Endodermal cell (in vitro differentiated cells): ENCODE measurements at regions not wholly inside any gene's neighbourhood (a gene's known extent, or its start where the extent isn't known, plus 50 kb on each side); places are given as distances from the start of the nearest gene placed in this dataset.

ENCODE experiments used
- DNase-seq: peaks from one replicate; pipeline ENCODE4 v3.0.0-alpha.2; 2017
- H3K27ac ChIP-seq: 2 replicates; pipeline ENCODE4 v1.5.1; 2013; ENCODE audit warnings: mild to moderate bottlenecking, low read depth, low read length, moderate library complexity
- H3K27me3 ChIP-seq: 2 replicates; pipeline ENCODE4 v1.6.1; 2013; ENCODE audit warnings: mild to moderate bottlenecking, low read length, moderate library complexity; ENCODE audit not compliant: insufficient read depth, control insufficient read depth, poor library complexity, severe bottlenecking
- H3K36me3 ChIP-seq: 2 replicates; pipeline ENCODE4 v1.7.0; 2013; ENCODE audit warnings: mild to moderate bottlenecking, low read length, moderate library complexity; ENCODE audit not compliant: control insufficient read depth, insufficient read depth
- H3K4me1 ChIP-seq: one replicate; pipeline ENCODE4 v1.7.0; 2013; ENCODE audit warnings: low read length; ENCODE audit not compliant: control insufficient read depth, insufficient read depth
- H3K4me3 ChIP-seq: 2 replicates; pipeline ENCODE4 v1.5.1; 2013; ENCODE audit warnings: mild to moderate bottlenecking, low read length, moderate library complexity
- H3K9ac ChIP-seq: 2 replicates; pipeline ENCODE4 v1.6.1; 2013; ENCODE audit warnings: mild to moderate bottlenecking, low read length, moderate library complexity; ENCODE audit not compliant: poor library complexity, severe bottlenecking; ENCODE audit errors: extremely low read depth
- H3K9me3 ChIP-seq: 2 replicates; pipeline ENCODE4 v1.6.1; 2013; ENCODE audit warnings: mild to moderate bottlenecking, low read length, moderate library complexity; ENCODE audit not compliant: control insufficient read depth
- H3K27ac Mint-ChIP-seq: 2 replicates; pipeline ENCODE4 v1.8.0; 2020; ENCODE audit warnings: mixed read lengths
- H3K27me3 Mint-ChIP-seq: 2 replicates; pipeline ENCODE4 v1.8.0; 2021; ENCODE audit warnings: mild to moderate bottlenecking, mixed read lengths; ENCODE audit not compliant: insufficient read depth
- H3K36me3 Mint-ChIP-seq: 2 replicates; pipeline ENCODE4 v1.8.0; 2020; ENCODE audit warnings: low read depth, mixed read lengths
- H3K4me1 Mint-ChIP-seq: 2 replicates; pipeline ENCODE4 v1.8.0; 2020; ENCODE audit warnings: mixed read lengths
- H3K4me3 Mint-ChIP-seq: 2 replicates; pipeline ENCODE4 v1.8.0; 2020; ENCODE audit warnings: mild to moderate bottlenecking, moderate library complexity, mixed read lengths
- H3K9me3 Mint-ChIP-seq: 2 replicates; pipeline ENCODE4 v1.8.0; 2020; ENCODE audit warnings: mild to moderate bottlenecking, mixed read lengths
- WGBS, 2 experiments: methylation state at CpG; one replicate each; pipeline versions ENCODE4 v1.1.5 to v1.1.7; 2013; ENCODE audit warnings: missing lambda C conversion rate in 2 of 2, mixed read lengths in 1 of 2; ENCODE audit not compliant: insufficient coverage in 1 of 2, insufficient read length in 1 of 2; 5-methylcytosine and 5-hydroxymethylcytosine counted together
- TF ChIP-seq, protein P1 (sequence below): fragments of 200-600 bp; sonication (generic); conservative IDR thresholded peaks from 2 replicates; pipeline ENCODE4 v1.5.0; 2021; ENCODE audit warnings: antibody characterized with exemption, mild to moderate bottlenecking

DNA sequence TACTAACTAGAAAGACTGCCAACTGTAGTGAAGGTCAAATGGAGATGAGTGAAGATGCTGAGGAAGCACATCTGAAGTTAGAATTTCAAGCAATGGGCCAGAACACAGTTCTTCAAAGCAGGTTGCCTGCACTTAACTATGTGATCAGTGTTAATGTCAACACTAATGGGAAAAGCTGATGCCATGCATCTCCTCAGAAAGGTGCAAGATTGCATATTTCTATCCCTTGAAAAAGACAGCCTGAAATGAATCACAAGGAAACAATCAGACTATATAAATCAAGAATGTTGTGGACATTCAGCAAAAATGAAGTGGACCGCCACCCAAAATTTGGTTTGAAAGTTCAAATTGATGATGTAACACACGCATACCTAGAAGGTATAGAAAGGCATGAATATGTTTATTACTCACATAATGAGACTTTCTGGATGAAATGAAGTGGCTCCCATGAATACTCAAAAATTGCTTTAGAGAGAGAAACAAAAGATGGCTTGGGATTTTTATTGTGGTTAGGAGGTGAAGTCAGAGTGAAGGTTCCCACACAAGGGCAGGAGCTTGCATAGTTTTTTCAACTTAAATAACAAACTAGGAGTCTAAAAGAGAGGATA, 522.4 kb downstream of the KCTD12 start:
- TF ChIP-seq, protein P1, sequence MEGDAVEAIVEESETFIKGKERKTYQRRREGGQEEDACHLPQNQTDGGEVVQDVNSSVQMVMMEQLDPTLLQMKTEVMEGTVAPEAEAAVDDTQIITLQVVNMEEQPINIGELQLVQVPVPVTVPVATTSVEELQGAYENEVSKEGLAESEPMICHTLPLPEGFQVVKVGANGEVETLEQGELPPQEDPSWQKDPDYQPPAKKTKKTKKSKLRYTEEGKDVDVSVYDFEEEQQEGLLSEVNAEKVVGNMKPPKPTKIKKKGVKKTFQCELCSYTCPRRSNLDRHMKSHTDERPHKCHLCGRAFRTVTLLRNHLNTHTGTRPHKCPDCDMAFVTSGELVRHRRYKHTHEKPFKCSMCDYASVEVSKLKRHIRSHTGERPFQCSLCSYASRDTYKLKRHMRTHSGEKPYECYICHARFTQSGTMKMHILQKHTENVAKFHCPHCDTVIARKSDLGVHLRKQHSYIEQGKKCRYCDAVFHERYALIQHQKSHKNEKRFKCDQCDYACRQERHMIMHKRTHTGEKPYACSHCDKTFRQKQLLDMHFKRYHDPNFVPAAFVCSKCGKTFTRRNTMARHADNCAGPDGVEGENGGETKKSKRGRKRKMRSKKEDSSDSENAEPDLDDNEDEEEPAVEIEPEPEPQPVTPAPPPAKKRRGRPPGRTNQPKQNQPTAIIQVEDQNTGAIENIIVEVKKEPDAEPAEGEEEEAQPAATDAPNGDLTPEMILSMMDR = no peak
- Mint-ChIP-seq H3K27me3 (no peaks in the 10 kb centered on the region), H3K36me3 (no peaks in the 10 kb centered on the region), H3K4me3 (no peak overlapping the region), H3K9me3 (no peaks in the 10 kb centered on the region), H3K27ac (no peak overlapping the region), H3K4me1 (no peaks in the 10 kb centered on the region)
- no peak for DNase-seq
- 91 to 94% methylated on average over 2 of the region's 2 CpGs for WGBS, 2 experiments
- H3K9me3 ChIP-seq = no peaks in the 10 kb centered on the region
- H3K27me3 ChIP-seq = no peaks in the 10 kb centered on the region
- no peaks in the 10 kb centered on the region for H3K36me3 ChIP-seq
- H3K9ac ChIP-seq = no peak overlapping the region
- no peaks in the 10 kb centered on the region for H3K4me1 ChIP-seq
- no peak overlapping the region for H3K27ac ChIP-seq
- H3K4me3 ChIP-seq = no peak overlapping the region

DNA sequence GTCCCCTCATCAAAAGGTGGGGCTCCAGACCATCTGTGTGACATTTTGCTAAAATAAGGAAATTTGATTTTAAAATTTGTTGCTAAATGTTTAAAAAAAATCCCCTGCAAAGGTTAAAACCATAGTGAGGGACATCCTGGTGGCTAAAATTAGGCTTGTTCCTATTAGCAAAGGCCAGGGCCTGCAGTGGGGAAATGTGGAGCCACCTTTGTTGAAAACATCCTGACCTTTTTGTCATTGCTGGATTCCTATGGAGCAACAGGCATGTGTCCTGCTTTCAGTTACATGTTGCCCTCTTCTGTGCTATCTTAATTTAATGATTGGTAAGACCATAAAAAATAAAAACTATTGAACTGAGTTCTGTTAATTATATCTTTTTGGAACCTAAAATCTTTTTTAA, 524.3 kb downstream of the KCTD12 start:
- no peaks in the 10 kb centered on the region for H3K36me3 ChIP-seq
- TF ChIP-seq, protein P1 = no peak
- H3K4me3 Mint-ChIP-seq = no peak overlapping the region

DNA sequence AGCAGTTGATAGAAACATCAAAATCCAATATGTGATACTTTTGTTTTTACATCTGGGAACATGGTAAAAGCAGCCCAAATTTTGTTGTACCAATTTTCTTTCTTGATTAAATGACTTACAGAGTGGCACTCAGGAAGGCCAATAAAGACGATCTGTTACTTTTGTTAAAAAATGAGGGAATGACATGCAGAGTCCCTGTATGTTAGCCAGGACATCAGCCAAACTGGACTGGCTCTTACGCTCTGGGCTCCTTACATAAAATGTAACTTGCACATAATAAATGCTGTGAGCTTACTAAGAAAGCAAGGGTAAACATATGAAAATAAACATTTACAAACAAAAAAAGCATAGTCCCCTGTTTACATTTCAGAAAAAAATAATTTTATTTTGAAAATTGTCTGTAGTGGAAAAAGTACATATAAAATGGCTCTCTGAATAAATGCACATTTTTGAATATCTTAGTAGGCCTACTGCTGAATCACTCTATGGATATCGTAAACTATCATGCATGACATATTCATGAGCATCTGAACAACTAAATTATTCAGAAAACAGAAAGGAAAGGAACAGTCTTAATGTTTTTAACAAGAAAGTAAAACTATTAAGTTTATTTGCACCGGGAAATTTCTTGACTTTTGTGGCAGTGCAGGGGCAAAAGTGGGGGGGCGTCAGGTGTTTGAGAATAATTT, 534.5 kb downstream of the KCTD12 start:
- Mint-ChIP-seq H3K4me1 (peaks cover 12% of the 10 kb centered on the region), H3K27me3 (peaks cover 13% of the 10 kb centered on the region), H3K4me3 (no peak overlapping the region), H3K36me3 (no peaks in the 10 kb centered on the region), H3K9me3 (no peaks in the 10 kb centered on the region), H3K27ac (no peak overlapping the region)
- no peak for DNase-seq
- Histone ChIP-seq H3K36me3 (no peaks in the 10 kb centered on the region), H3K27me3 (no peaks in the 10 kb centered on the region), H3K4me1 (no peaks in the 10 kb centered on the region), H3K27ac (no peak overlapping the region), H3K9me3 (no peaks in the 10 kb centered on the region), H3K9ac (no peak overlapping the region), H3K4me3 (no peak overlapping the region)
- TF ChIP-seq, protein P1 = no peak
- WGBS, 2 experiments = 92 to 94% methylated on average over 2 to 5 of the region's 5 CpGs

More for the DNA sequence above, 524.3 kb downstream of the KCTD12 start:
- H3K27ac ChIP-seq = no peak overlapping the region
- Mint-ChIP-seq H3K27me3 (no peaks in the 10 kb centered on the region), H3K4me1 (no peaks in the 10 kb centered on the region), H3K9me3 (no peaks in the 10 kb centered on the region), H3K36me3 (no peaks in the 10 kb centered on the region), H3K27ac (no peak overlapping the region)
- DNase-seq = no peak
- no peaks in the 10 kb centered on the region for H3K9me3 ChIP-seq
- no peaks in the 10 kb centered on the region for H3K4me1 ChIP-seq
- no peak overlapping the region for H3K9ac ChIP-seq
- H3K4me3 ChIP-seq = no peak overlapping the region
- no peaks in the 10 kb centered on the region for H3K27me3 ChIP-seq
